Heart left ventricle (tissue), 16 donors: ENCODE measurements at regions not wholly inside any gene's neighbourhood (a gene's known extent, or its start where the extent isn't known, plus 50 kb on each side); places are given as distances from the start of the nearest gene placed in this dataset.

Experiments used
- ATAC-seq, 4 donors: fragments of 200-7000 bp; cut with Tn5 transposase; one replicate each; pipeline ENCODE4 v1.9.1; 2020 to 2022; ENCODE audit warnings: moderate library complexity in 4 of 4, mild to moderate bottlenecking in 3 of 4, moderate number of reproducible peaks in 1 of 4
- DNase-seq, 5 donors: peaks; one replicate each; pipeline ENCODE4 v3.0.0-alpha.2; 2020
- H3K27ac ChIP-seq, 12 donors: fragments of 200-600 bp; sonication (generic) in 4 of 12; one replicate each; pipeline versions ENCODE4 v1.5.0 to v1.8.0; 2016 to 2022; ENCODE audit warnings: mild to moderate bottlenecking in 2 of 12
- H3K27me3 ChIP-seq, 9 donors: fragments of 200-600 bp; sonication (generic) in 2 of 9; one replicate each; pipeline versions ENCODE4 v1.5.1 to v1.8.0; 2016 to 2022; ENCODE audit warnings: mild to moderate bottlenecking in 3 of 9
- H3K36me3 ChIP-seq, 9 donors: fragments of 200-600 bp; sonication (generic) in 2 of 9; one replicate each; pipeline versions ENCODE4 v1.5.0 to v1.8.0; 2018 to 2022; ENCODE audit warnings: mild to moderate bottlenecking in 2 of 9
- H3K4me1 ChIP-seq, 12 donors: fragments of 200-600 bp; sonication (generic) in 4 of 12; one replicate each; pipeline versions ENCODE4 v1.5.0 to v1.8.0; 2016 to 2022; ENCODE audit warnings: mild to moderate bottlenecking in 3 of 12
- H3K4me3 ChIP-seq, 12 donors: fragments of 200-600 bp; sonication (generic) in 4 of 12; one replicate each; pipeline versions ENCODE4 v1.5.0 to v1.8.0; 2017 to 2022; ENCODE audit warnings: mild to moderate bottlenecking in 9 of 12, moderate library complexity in 4 of 12
- H3K9me3 ChIP-seq, 12 donors: fragments of 200-600 bp; sonication (generic) in 4 of 12; one replicate each; pipeline versions ENCODE4 v1.5.0 to v1.8.0; 2016 to 2022; ENCODE audit warnings: mild to moderate bottlenecking in 1 of 12
- CTCF ChIP-seq, 12 donors: fragments of 200-600 bp; sonication (generic) in 4 of 12; IDR thresholded peaks; one replicate each; pipeline versions ENCODE4 v1.5.0 to v1.8.0; 2018 to 2022; ENCODE audit warnings: antibody characterized with exemption in 12 of 12, mild to moderate bottlenecking in 5 of 12
- POLR2A ChIP-seq, 2 donors: fragments of 450-650 bp; IDR thresholded peaks; one replicate each; pipeline ENCODE4 v1.6.1; 2017; ENCODE audit warnings: antibody characterized with exemption in 2 of 2, mild to moderate bottlenecking in 2 of 2, moderate library complexity in 2 of 2
- WGBS, 4 donors: extraction: QIAGEN DNeasy Blood & Tissue Kit in 2 of 4; methylation state at CpG; one replicate each; pipeline versions ENCODE4 v1.1.5 to v1.1.7; 2013 to 2018; 5-methylcytosine and 5-hydroxymethylcytosine counted together
- intact Hi-C, 10 donors: fragments of 100-400 bp; cut with DNase I; formaldehyde crosslinking; loops; one replicate each; pipeline versions ENCODE4 v1.11.1 to v1.14.2; 2022
- donor health status: ischemic (EF 13 %, LVEDD 7.1; RV severe dilation, severe dysfunction).
- donor health status: healthy with polysubstance abuse.
- donor health status: DM: no; HTN: yes; CAD: no.
- donor health status: DM: no; HTN: no; CAD: no.
- donor health status: ischemic (EF 25% LVEDD 6.9; RV normal size, moderate dysfunction).
- donor health status: ischemic (EF 25% LVEDD 5.7; RV mildly dilated, moderate dysfunction).
- donor health status: healthy.
- donor health status: DM: yes; HTN: yes; CAD: no.
- donor health status: ischemic (EF 35%, LVEDD 5.7; RV mildly dilated, moderate dysfunction).
- donor health status: nonischemic (EF 11% LVEDD 7.7; RV severe dilation, severe dysfunction).
- donor health status: DM: yes; HTN: yes; CAD: no.
- donor health status: PGD.
- donor health status: ischemic (EF 29% LVEDD 5.4; RV normal size, mild dysfunction).
- donor health status: nonischemic (EF 23%, LVEDD 6.1; RV moderate dilation, normal function).

- Histone ChIP-seq H3K27ac (no peak overlapping the region), H3K9me3 (peaks cover 0 to 1% (median 0%) of the 10 kb centered on the region in 12 donors), H3K4me1 (no peaks in the 10 kb centered on the region), H3K4me3 (no peak overlapping the region), H3K36me3 (no peaks in the 10 kb centered on the region), H3K27me3 (no peaks in the 10 kb centered on the region)
- ATAC-seq, result peak in 2 of 4 donors; percentile 9 to 22
- 78 to 84% (median 79%) methylated on average over 3 of the region's 3 CpGs for WGBS, 4 donors
- intact Hi-C loops, result no loop called here
- no peak for DNase-seq
- no peak for TF ChIP-seq CTCF (IDR thresholded peaks at IDR 0.05)
- TF ChIP-seq POLR2A (IDR thresholded peaks at IDR 0.05), result no peak
These were observed 130.3 kb upstream of the ZPLD1 start for GRCh38 chr3:102304550-102304949.

GRCh38 chr3:102307442-102307841 lies 127.4 kb upstream of the ZPLD1 start:
- ATAC-seq (no peak), DNase-seq (no peak)
- intact Hi-C loops, result no loop called here
- WGBS, 4 donors, result 76 to 91% (median 80%) methylated on average over 2 of the region's 2 CpGs
- no peaks in the 10 kb centered on the region for H3K27me3 ChIP-seq
- TF ChIP-seq POLR2A (IDR thresholded peaks at IDR 0.05) (no peak), CTCF (IDR thresholded peaks at IDR 0.05) (no peak)
- H3K27ac ChIP-seq, result no peak overlapping the region
- H3K4me1 ChIP-seq, result no peaks in the 10 kb centered on the region
- no peak overlapping the region for H3K4me3 ChIP-seq
- no peaks in the 10 kb centered on the region for H3K36me3 ChIP-seq
- H3K9me3 ChIP-seq, result peaks cover 0 to 5% (median 0%) of the 10 kb centered on the region in 12 donors

GRCh38 chr3:102329066-102329465 lies 105.7 kb upstream of the ZPLD1 start:
- Histone ChIP-seq H3K27ac (no peak overlapping the region), H3K27me3 (no peaks in the 10 kb centered on the region), H3K4me3 (no peak overlapping the region), H3K9me3 (no peaks in the 10 kb centered on the region), H3K36me3 (no peaks in the 10 kb centered on the region), H3K4me1 (no peaks in the 10 kb centered on the region)
- intact Hi-C loops, result no loop called here
- TF ChIP-seq POLR2A (IDR thresholded peaks at IDR 0.05) (no peak), CTCF (IDR thresholded peaks at IDR 0.05) (no peak)
- ATAC-seq, result no peak
- WGBS, 4 donors, result 43 to 72% (median 59%) methylated on average over 1 of the region's 1 CpG
- DNase-seq, result no peak

DNA sequence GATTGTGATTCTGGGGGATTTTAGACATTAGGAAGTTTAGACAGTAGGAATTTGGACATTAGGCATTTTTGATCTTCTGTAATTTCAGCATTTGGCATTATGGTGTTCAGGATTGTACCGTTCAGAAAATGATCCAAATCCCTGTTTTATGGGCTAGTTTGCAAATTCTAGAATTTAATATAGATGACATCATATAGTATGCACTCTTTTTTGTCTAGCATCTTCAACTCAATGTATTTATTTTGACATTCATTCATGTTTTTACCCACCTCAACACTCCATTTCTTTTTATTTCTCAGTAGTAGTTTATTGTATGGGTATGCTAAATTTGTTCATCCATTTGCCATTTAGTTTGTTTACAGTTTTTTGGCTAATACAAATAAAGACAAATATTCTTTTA lies 105.3 kb upstream of the ZPLD1 start:
- no peaks in the 10 kb centered on the region for H3K27me3 ChIP-seq
- no peaks in the 10 kb centered on the region for H3K4me1 ChIP-seq
- H3K9me3 ChIP-seq, result no peaks in the 10 kb centered on the region
- H3K27ac ChIP-seq, result no peak overlapping the region
- no peak for TF ChIP-seq CTCF (IDR thresholded peaks at IDR 0.05)
- TF ChIP-seq POLR2A (IDR thresholded peaks at IDR 0.05), result no peak
- WGBS, 4 donors, result 83 to 100% (median 93%) methylated on average over 1 of the region's 1 CpG
- no peak for ATAC-seq
- no peak overlapping the region for H3K4me3 ChIP-seq
- DNase-seq, result no peak
- no peaks in the 10 kb centered on the region for H3K36me3 ChIP-seq
- intact Hi-C loops, result no loop called here
